K562 (cell line): ENCODE measurements at regions not wholly inside any gene's neighbourhood (a gene's known extent, or its start where the extent isn't known, plus 50 kb on each side); places are given as distances from the start of the nearest gene placed in this dataset.

Experiments
- ATAC-seq: fragments of 200-7000 bp; cut with Tn5 transposase; 3 replicates; pipeline ENCODE4 v1.9.1; 2020; ENCODE audit warnings: moderate library complexity
- BruUV-seq: library from RNA; stranded (reverse); fragments of 400-500 nt; replicated peaks from 2 replicates; lab custom pipeline; 2021; lab: Mats Ljungman, UMichigan
- CTCF ChIA-PET: fragments of 300-600 bp; formaldehyde crosslinking; extraction: SDS; loops from one replicate; lab custom pipeline; 2021; ENCODE audit warnings: low intra/inter-chr PET ratio; lab: Yijun Ruan, JAX
- POLR2A ChIA-PET: fragments of 300-600, 350-650 bp; sonication (Branson Sonifier 250); formaldehyde crosslinking; extraction: SDS; loops from one replicate; lab custom pipeline; 2021; ENCODE audit warnings: antibody characterized with exemption, inconsistent platforms; lab: Yijun Ruan, JAX
- DNase-seq, 4 experiments: peaks; one replicate each; pipeline versions ENCODE4 v3.0.0 to v3.0.0-alpha.2; 2011 to 2018; ENCODE audit warnings: low spot score in 3 of 4, mixed read lengths in 3 of 4; ENCODE audit errors: extremely low read depth in 1 of 4
- FAIRE-seq: peaks from 2 replicates; lab custom pipeline; 2011; peaks lifted over from hg19 to GRCh38; lab: Jason Lieb, UNC
- H2AFZ ChIP-seq: 2 replicates; pipeline ENCODE4 v1.6.0; 2011; ENCODE audit warnings: low read depth, low read length, control low read depth, inconsistent platforms
- H3K27ac ChIP-seq: fragments of 200-600 bp; 3 replicates; pipeline ENCODE4 v1.8.0; 2011; ENCODE audit warnings: low read depth, mild to moderate bottlenecking, control low read depth, inconsistent platforms, low read length, moderate library complexity, mixed read lengths; ENCODE audit errors: extremely low read depth
- H3K27me3 ChIP-seq, 2 experiments: fragments of 300-600 bp in 1 of 2; 2 replicates in 1 of 2; 3 replicates in 1 of 2; pipeline versions ENCODE4 v1.6.0 to v1.8.0; 2011; ENCODE audit warnings: inconsistent platforms in 2 of 2, low read length in 2 of 2, mild to moderate bottlenecking in 1 of 2, mixed read lengths in 1 of 2, moderate library complexity in 1 of 2; ENCODE audit not compliant: control insufficient read depth in 2 of 2, insufficient read depth in 2 of 2
- H3K36me3 ChIP-seq: fragments of 300-600 bp; 3 replicates; pipeline ENCODE4 v1.8.0; 2011; ENCODE audit warnings: mild to moderate bottlenecking, low read length, inconsistent platforms; ENCODE audit not compliant: control insufficient read depth, insufficient read depth
- H3K4me1 ChIP-seq, 2 experiments: fragments of 200-600 bp in 1 of 2; replicated peaks in 1 of 2; 2 replicates in 1 of 2; 3 replicates in 1 of 2; pipeline versions ENCODE4 v1.5.1 to v1.8.0; 2011; ENCODE audit warnings: inconsistent platforms in 2 of 2, low read length in 2 of 2, mild to moderate bottlenecking in 1 of 2, mixed read lengths in 1 of 2, moderate library complexity in 1 of 2; ENCODE audit not compliant: control insufficient read depth in 2 of 2, insufficient read depth in 2 of 2
- H3K4me2 ChIP-seq: 2 replicates; pipeline ENCODE4 v1.6.1; 2011; ENCODE audit warnings: low read length, control low read depth, inconsistent platforms, mixed read lengths; ENCODE audit not compliant: insufficient read depth
- H3K4me3 ChIP-seq: fragments of 200-600 bp; sonication (generic), shearing (Covaris generic); 2 replicates; pipeline ENCODE4 v1.5.1; 2016; ENCODE audit warnings: control low read depth, inconsistent platforms
- H3K79me2 ChIP-seq: fragments of 200-600 bp; 3 replicates; pipeline ENCODE4 v1.8.0; 2011; ENCODE audit warnings: low read length, inconsistent platforms; ENCODE audit not compliant: control insufficient read depth, insufficient read depth
- H3K9ac ChIP-seq, 2 experiments: 2 replicates each; pipeline versions ENCODE4 v1.6.0 to v1.6.1; 2011; ENCODE audit warnings: low read depth in 2 of 2, low read length in 2 of 2, control low read depth in 1 of 2, inconsistent platforms in 1 of 2, mild to moderate bottlenecking in 1 of 2, mixed read lengths in 1 of 2; ENCODE audit not compliant: insufficient read depth in 1 of 2
- H3K9me1 ChIP-seq: one replicate; pipeline ENCODE4 v1.6.0; 2011; ENCODE audit warnings: inconsistent platforms, mild to moderate bottlenecking, low read length, moderate library complexity; ENCODE audit not compliant: control insufficient read depth, insufficient read depth
- H3K9me3 ChIP-seq: replicated peaks from 2 replicates; pipeline ENCODE4 v1.5.1; 2011; ENCODE audit warnings: low read depth, low read length, inconsistent platforms; ENCODE audit not compliant: control insufficient read depth, insufficient read depth
- H4K20me1 ChIP-seq: replicated peaks from 2 replicates; pipeline ENCODE4 v1.6.1; 2011; ENCODE audit warnings: low read length, inconsistent platforms, mixed read lengths; ENCODE audit not compliant: control insufficient read depth, insufficient read depth
- CAMTA2 ChIP-seq: fragments of 250-450 bp; sonication (Bioruptor Pico); conservative IDR thresholded peaks from 2 replicates; pipeline ENCODE4 v1.5.1; 2022
- CREBBP ChIP-seq: IDR thresholded peaks from one replicate; pipeline ENCODE4 v1.6.1; 2012; ENCODE audit warnings: low read depth, mild to moderate bottlenecking, control low read depth, inconsistent platforms, low read length
- FOXK2 ChIP-seq, 2 experiments: fragments of 450-650 bp; IDR thresholded peaks in 1 of 2; conservative IDR thresholded peaks in 1 of 2; 2 replicates each; pipeline ENCODE4 v1.6.1; 2016; ENCODE audit warnings: low read depth in 2 of 2, mild to moderate bottlenecking in 1 of 2
- L3MBTL2 ChIP-seq: fragments of 450-650 bp; IDR thresholded peaks from 2 replicates; pipeline ENCODE4 v1.6.1; 2016; ENCODE audit warnings: mild to moderate bottlenecking, moderate library complexity
- NCOA2 ChIP-seq, 2 experiments: fragments of 450-650 bp; IDR thresholded peaks; 2 replicates each; pipeline ENCODE4 v1.6.1; 2018; ENCODE audit warnings: mild to moderate bottlenecking in 2 of 2, moderate library complexity in 1 of 2; ENCODE audit not compliant: partially characterized antibody in 2 of 2
- PRPF4 ChIP-seq: fragments of 200-400 bp; formaldehyde crosslinking; IDR thresholded peaks from one replicate; pipeline ENCODE4 v1.6.1; 2017; ENCODE audit warnings: low read length, low read depth, mild to moderate bottlenecking; ENCODE audit not compliant: insufficient read depth, poor library complexity, severe bottlenecking
- SMAD1 ChIP-seq: fragments of 150-350 bp; IDR thresholded peaks from 2 replicates; pipeline ENCODE4 v1.6.1; 2014; ENCODE audit warnings: low read length, low read depth; ENCODE audit not compliant: partially characterized antibody
- ZNF140 ChIP-seq: fragments of 250-450 bp; sonication (Bioruptor Pico); IDR thresholded peaks from 2 replicates; pipeline ENCODE4 v1.8.0; 2021; ENCODE audit warnings: moderate library complexity, mild to moderate bottlenecking, inconsistent platforms
- WGBS: fragments of 100-300 bp; shearing (Covaris generic); methylation state at CpG from one replicate; pipeline ENCODE4 v1.1.6; 2016; ENCODE audit warnings: low coverage, mixed read lengths; ENCODE audit not compliant: insufficient coverage; ENCODE audit errors: missing lambda C conversion rate; 5-methylcytosine and 5-hydroxymethylcytosine counted together
- in situ Hi-C: fragments of 300-500 bp; cut with MboI; formaldehyde crosslinking; loops from 4 replicates; pipeline ENCODE4 v1.15.0; 2018; ENCODE audit warnings: inconsistent platforms, mixed read lengths
- intact Hi-C: fragments of 100-400 bp; cut with micrococcal nuclease; formaldehyde crosslinking; loops from 2 replicates; pipeline ENCODE4 v1.14.2; 2022
- TF ChIP-seq, protein P1 (sequence below), 2 experiments: fragments of 450-650 bp in 1 of 2; sonication (generic) in 1 of 2; formaldehyde crosslinking in 1 of 2; IDR thresholded peaks; 2 replicates each; pipeline versions ENCODE4 v1.7.1 to v1.9.0; 2016 to 2022; ENCODE audit warnings: inconsistent platforms in 1 of 2, mild to moderate bottlenecking in 1 of 2, missing genetic modification reagents in 1 of 2
- TF ChIP-seq, protein P2 (sequence below): fragments of 450-650 bp; IDR thresholded peaks from 2 replicates; pipeline ENCODE4 v1.6.1; 2014; ENCODE audit warnings: low read depth, mild to moderate bottlenecking, moderate library complexity, borderline replicate concordance
- TF ChIP-seq, protein P3 (sequence below): fragments of 250-450 bp; sonication (Bioruptor Pico); IDR thresholded peaks from 2 replicates; pipeline ENCODE4 v1.8.0; 2022; ENCODE audit warnings: inconsistent platforms, mild to moderate bottlenecking, moderate library complexity, borderline replicate concordance

DNA sequence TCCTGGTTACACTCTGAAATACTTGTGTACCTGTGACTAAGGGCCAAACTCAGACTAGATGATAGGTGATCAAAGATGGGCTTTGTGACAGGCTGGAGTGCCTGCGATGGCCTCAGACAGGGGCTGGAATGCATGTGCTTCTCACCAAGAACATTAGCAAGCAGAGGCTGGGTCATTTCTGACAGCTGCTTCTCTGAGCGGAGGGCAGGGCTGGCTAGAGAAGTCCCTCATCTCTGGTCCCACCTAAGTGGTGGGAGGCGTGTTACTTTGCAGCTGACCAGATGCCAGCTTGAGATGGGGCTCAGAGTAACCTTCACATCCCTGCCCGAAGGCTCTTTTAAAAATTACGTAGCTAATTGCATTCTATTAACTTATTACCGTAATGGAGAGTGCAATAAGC, 106.8 kb upstream of the RTL1 start:
- no peaks in the 10 kb centered on the region for H3K79me2 ChIP-seq
- in situ Hi-C loops (no loop called here), intact Hi-C loops (no loop called here)
- H3K27ac ChIP-seq, result no peak overlapping the region
- H3K9ac ChIP-seq, result no peak overlapping the region
- no peak overlapping the region for H2AFZ ChIP-seq
- DNase-seq (no peak), ATAC-seq (no peak), FAIRE-seq (no peak)
- no TSS peak for BruUV-seq
- CTCF ChIA-PET, result no interaction called here
- no peaks in the 10 kb centered on the region for H3K9me1 ChIP-seq
- 9% methylated on average over 6 of the region's 6 CpGs for WGBS
- no peaks in the 10 kb centered on the region for H3K36me3 ChIP-seq
- no peak overlapping the region for H3K4me2 ChIP-seq
- H3K4me3 ChIP-seq, result no peak overlapping the region
- H3K27me3 ChIP-seq, result peaks cover 0 to 4% of the 10 kb centered on the region in 2 experiments; a peak in 2 of 5 replicates
- POLR2A ChIA-PET, result no interaction called here
- no peaks in the 10 kb centered on the region for H3K9me3 ChIP-seq
- H3K4me1 ChIP-seq, result no peaks in the 10 kb centered on the region
- no peaks in the 10 kb centered on the region for H4K20me1 ChIP-seq
- TF ChIP-seq ZNF140 (CRISPR knock-in tag) (no peak), NCOA2 (IDR thresholded peaks at IDR 0.05; ENCODE audit: partially characterized antibody in 2 of 2) (no peak), PRPF4 (no peak), FOXK2 (conservative IDR thresholded peaks at IDR 0.05 in 1 of 2, IDR thresholded peaks at IDR 0.05 in 1 of 2; ENCODE audit: low read depth in 2 of 2) (no peak), L3MBTL2 (no peak), SMAD1 (no peak), CAMTA2 (CRISPR knock-in tag) (no peak), CREBBP (no peak)
- TF ChIP-seq, protein P1, sequence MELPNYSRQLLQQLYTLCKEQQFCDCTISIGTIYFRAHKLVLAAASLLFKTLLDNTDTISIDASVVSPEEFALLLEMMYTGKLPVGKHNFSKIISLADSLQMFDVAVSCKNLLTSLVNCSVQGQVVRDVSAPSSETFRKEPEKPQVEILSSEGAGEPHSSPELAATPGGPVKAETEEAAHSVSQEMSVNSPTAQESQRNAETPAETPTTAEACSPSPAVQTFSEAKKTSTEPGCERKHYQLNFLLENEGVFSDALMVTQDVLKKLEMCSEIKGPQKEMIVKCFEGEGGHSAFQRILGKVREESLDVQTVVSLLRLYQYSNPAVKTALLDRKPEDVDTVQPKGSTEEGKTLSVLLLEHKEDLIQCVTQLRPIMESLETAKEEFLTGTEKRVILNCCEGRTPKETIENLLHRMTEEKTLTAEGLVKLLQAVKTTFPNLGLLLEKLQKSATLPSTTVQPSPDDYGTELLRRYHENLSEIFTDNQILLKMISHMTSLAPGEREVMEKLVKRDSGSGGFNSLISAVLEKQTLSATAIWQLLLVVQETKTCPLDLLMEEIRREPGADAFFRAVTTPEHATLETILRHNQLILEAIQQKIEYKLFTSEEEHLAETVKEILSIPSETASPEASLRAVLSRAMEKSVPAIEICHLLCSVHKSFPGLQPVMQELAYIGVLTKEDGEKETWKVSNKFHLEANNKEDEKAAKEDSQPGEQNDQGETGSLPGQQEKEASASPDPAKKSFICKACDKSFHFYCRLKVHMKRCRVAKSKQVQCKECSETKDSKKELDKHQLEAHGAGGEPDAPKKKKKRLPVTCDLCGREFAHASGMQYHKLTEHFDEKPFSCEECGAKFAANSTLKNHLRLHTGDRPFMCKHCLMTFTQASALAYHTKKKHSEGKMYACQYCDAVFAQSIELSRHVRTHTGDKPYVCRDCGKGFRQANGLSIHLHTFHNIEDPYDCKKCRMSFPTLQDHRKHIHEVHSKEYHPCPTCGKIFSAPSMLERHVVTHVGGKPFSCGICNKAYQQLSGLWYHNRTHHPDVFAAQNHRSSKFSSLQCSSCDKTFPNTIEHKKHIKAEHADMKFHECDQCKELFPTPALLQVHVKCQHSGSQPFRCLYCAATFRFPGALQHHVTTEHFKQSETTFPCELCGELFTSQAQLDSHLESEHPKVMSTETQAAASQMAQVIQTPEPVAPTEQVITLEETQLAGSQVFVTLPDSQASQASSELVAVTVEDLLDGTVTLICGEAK (IDR thresholded peaks at IDR 0.05), result no peak
- TF ChIP-seq, protein P1 (CRISPR knock-in tag; IDR thresholded peaks at IDR 0.05), result no peak
- TF ChIP-seq, protein P2, sequence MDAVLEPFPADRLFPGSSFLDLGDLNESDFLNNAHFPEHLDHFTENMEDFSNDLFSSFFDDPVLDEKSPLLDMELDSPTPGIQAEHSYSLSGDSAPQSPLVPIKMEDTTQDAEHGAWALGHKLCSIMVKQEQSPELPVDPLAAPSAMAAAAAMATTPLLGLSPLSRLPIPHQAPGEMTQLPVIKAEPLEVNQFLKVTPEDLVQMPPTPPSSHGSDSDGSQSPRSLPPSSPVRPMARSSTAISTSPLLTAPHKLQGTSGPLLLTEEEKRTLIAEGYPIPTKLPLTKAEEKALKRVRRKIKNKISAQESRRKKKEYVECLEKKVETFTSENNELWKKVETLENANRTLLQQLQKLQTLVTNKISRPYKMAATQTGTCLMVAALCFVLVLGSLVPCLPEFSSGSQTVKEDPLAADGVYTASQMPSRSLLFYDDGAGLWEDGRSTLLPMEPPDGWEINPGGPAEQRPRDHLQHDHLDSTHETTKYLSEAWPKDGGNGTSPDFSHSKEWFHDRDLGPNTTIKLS, result no peak
- TF ChIP-seq, protein P3, sequence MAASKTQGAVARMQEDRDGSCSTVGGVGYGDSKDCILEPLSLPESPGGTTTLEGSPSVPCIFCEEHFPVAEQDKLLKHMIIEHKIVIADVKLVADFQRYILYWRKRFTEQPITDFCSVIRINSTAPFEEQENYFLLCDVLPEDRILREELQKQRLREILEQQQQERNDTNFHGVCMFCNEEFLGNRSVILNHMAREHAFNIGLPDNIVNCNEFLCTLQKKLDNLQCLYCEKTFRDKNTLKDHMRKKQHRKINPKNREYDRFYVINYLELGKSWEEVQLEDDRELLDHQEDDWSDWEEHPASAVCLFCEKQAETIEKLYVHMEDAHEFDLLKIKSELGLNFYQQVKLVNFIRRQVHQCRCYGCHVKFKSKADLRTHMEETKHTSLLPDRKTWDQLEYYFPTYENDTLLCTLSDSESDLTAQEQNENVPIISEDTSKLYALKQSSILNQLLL (CRISPR knock-in tag), result no peak
